ENCODE measurements at regions not wholly inside any gene's neighbourhood (a gene's known extent, or its start where the extent isn't known, plus 50 kb on each side); places are given as distances from the start of the nearest gene placed in this dataset.

GRCh38 chr3:84835366-84835765, 123.4 kb upstream of the CADM2 start:
- H3K4me3 Mint-ChIP-seq (ENCODE audit: unreplicated experiment): no peak overlapping the region
- CTCF ChIA-PET: no interaction called here

GRCh38 chr3:84836961-84837360, 121.8 kb upstream of the CADM2 start:
- H3K4me1 Mint-ChIP-seq (ENCODE audit: insufficient read depth, unreplicated experiment): no peaks in the 10 kb centered on the region
- ChIA-PET POLR2A (interaction anchor here (0.6 kb wide), 1 partner anchor 1044 kb away, joined by 4 read pairs; no protein-coding TSS in a partner anchor), CTCF (interaction anchor here (0.8 kb wide), 2 partner anchors 18 to 29 kb away, joined by 3 read pairs; no protein-coding TSS in a partner anchor)
- no peaks in the 10 kb centered on the region for H3K36me3 Mint-ChIP-seq (ENCODE audit: insufficient read depth, unreplicated experiment)
- TF ChIP-seq CTCF (IDR thresholded peaks at IDR 0.05; ENCODE audit: unreplicated experiment): no peak
- BruUV-seq (replicated peaks): no TSS peak
- no peak overlapping the region for H3K4me3 Mint-ChIP-seq (ENCODE audit: unreplicated experiment)
- H3K27ac Mint-ChIP-seq (ENCODE audit: low read depth, unreplicated experiment): no peak overlapping the region
- peak; percentile 48 for DNase-seq (ENCODE audit: unreplicated experiment)
- no peaks in the 10 kb centered on the region for H3K27me3 Mint-ChIP-seq (ENCODE audit: insufficient read depth, unreplicated experiment)
- peaks cover 9% of the 10 kb centered on the region for H3K9me3 Mint-ChIP-seq (ENCODE audit: unreplicated experiment)
- intact Hi-C loops (cut with micrococcal nuclease): no loop called here

More at GRCh38 chr3:84835366-84835765, 123.4 kb upstream of the CADM2 start:
- intact Hi-C loops (cut with micrococcal nuclease): no loop called here
- Mint-ChIP-seq H3K27me3 (ENCODE audit: insufficient read depth, unreplicated experiment) (no peaks in the 10 kb centered on the region), H3K27ac (ENCODE audit: low read depth, unreplicated experiment) (no peak overlapping the region), H3K4me1 (ENCODE audit: insufficient read depth, unreplicated experiment) (no peaks in the 10 kb centered on the region), H3K36me3 (ENCODE audit: insufficient read depth, unreplicated experiment) (no peaks in the 10 kb centered on the region), H3K9me3 (ENCODE audit: unreplicated experiment) (peaks cover 9% of the 10 kb centered on the region)
- POLR2A ChIA-PET: no interaction called here
- TF ChIP-seq CTCF (IDR thresholded peaks at IDR 0.05; ENCODE audit: unreplicated experiment): no peak
- no peak for DNase-seq (ENCODE audit: unreplicated experiment)
- no TSS peak for BruUV-seq (replicated peaks)

- DNase-seq (ENCODE audit: unreplicated experiment): no peak
- Mint-ChIP-seq H3K4me1 (ENCODE audit: insufficient read depth, unreplicated experiment) (peaks cover 6% of the 10 kb centered on the region), H3K27ac (ENCODE audit: low read depth, unreplicated experiment) (no peak overlapping the region), H3K4me3 (ENCODE audit: unreplicated experiment) (no peak overlapping the region), H3K9me3 (ENCODE audit: unreplicated experiment) (no peaks in the 10 kb centered on the region), H3K27me3 (ENCODE audit: insufficient read depth, unreplicated experiment) (no peaks in the 10 kb centered on the region), H3K36me3 (ENCODE audit: insufficient read depth, unreplicated experiment) (no peaks in the 10 kb centered on the region)
- no peak for TF ChIP-seq CTCF (IDR thresholded peaks at IDR 0.05; ENCODE audit: unreplicated experiment)
- ChIA-PET POLR2A (no interaction called here), CTCF (no interaction called here)
- intact Hi-C loops (cut with micrococcal nuclease): no loop called here
- BruUV-seq (replicated peaks): no TSS peak
Measured at GRCh38 chr3:84877092-84877491, 81.7 kb upstream of the CADM2 start.

- Mint-ChIP-seq H3K27ac (ENCODE audit: low read depth, unreplicated experiment) (no peak overlapping the region), H3K9me3 (ENCODE audit: unreplicated experiment) (no peaks in the 10 kb centered on the region), H3K4me3 (ENCODE audit: unreplicated experiment) (no peak overlapping the region), H3K27me3 (ENCODE audit: insufficient read depth, unreplicated experiment) (no peaks in the 10 kb centered on the region), H3K4me1 (ENCODE audit: insufficient read depth, unreplicated experiment) (peaks cover 6% of the 10 kb centered on the region), H3K36me3 (ENCODE audit: insufficient read depth, unreplicated experiment) (no peaks in the 10 kb centered on the region)
- TF ChIP-seq CTCF (IDR thresholded peaks at IDR 0.05; ENCODE audit: unreplicated experiment): no peak
- intact Hi-C loops (cut with micrococcal nuclease): no loop called here
- CTCF ChIA-PET: no interaction called here
- POLR2A ChIA-PET: no interaction called here
- BruUV-seq (replicated peaks): no TSS peak
- no peak for DNase-seq (ENCODE audit: unreplicated experiment)
Measured at GRCh38 chr3:84881288-84881687, 77.5 kb upstream of the CADM2 start.

Data from MCF 10A (cell line).